C4-2B (cell line): ENCODE measurements at regions not wholly inside any gene's neighbourhood (a gene's known extent, or its start where the extent isn't known, plus 50 kb on each side); places are given as distances from the start of the nearest gene placed in this dataset.

Experiments
- H3K27ac ChIP-seq: fragments of 450-650 bp; 2 replicates; pipeline ENCODE4 v1.5.1; 2017
- ZFX ChIP-seq: fragments of 450-650 bp; IDR thresholded peaks from 2 replicates; pipeline ENCODE4 v1.6.1; 2017
- TF ChIP-seq, protein P1 (sequence below): fragments of 450-650 bp; conservative IDR thresholded peaks from 2 replicates; pipeline ENCODE4 v1.5.1; 2017; ENCODE audit warnings: mild to moderate bottlenecking

- no peak for TF ChIP-seq ZFX
- TF ChIP-seq, protein P1, sequence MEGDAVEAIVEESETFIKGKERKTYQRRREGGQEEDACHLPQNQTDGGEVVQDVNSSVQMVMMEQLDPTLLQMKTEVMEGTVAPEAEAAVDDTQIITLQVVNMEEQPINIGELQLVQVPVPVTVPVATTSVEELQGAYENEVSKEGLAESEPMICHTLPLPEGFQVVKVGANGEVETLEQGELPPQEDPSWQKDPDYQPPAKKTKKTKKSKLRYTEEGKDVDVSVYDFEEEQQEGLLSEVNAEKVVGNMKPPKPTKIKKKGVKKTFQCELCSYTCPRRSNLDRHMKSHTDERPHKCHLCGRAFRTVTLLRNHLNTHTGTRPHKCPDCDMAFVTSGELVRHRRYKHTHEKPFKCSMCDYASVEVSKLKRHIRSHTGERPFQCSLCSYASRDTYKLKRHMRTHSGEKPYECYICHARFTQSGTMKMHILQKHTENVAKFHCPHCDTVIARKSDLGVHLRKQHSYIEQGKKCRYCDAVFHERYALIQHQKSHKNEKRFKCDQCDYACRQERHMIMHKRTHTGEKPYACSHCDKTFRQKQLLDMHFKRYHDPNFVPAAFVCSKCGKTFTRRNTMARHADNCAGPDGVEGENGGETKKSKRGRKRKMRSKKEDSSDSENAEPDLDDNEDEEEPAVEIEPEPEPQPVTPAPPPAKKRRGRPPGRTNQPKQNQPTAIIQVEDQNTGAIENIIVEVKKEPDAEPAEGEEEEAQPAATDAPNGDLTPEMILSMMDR, result no peak
- H3K27ac ChIP-seq, result no peak overlapping the region
Observed at GRCh38 chr2:172334988-172335387, 92.4 kb upstream of the ITGA6 start.

DNA sequence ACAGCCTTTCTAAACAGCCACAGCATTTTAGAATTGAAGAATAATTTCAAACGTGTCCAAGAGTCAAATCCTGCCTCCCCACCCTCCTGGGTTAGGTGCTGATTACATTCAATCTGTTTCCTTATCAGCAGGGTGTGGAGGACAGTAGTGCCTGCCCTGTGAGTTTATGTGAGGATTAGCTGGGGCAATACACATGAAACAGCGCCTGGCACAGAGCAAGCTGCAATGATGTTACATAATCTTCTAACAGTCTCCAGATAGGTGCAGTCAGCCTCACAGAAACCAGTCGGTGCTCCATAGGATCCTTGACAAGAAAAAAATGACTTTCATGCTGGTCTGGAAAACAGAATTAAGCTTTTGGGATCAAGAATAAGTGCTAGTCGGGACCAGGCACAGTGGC is 91.7 kb upstream of the ITGA6 start:
- TF ChIP-seq, protein P1, result no peak
- no peak for TF ChIP-seq ZFX
- no peak overlapping the region for H3K27ac ChIP-seq

GRCh38 chr2:172336681-172337080 is 90.7 kb upstream of the ITGA6 start:
- TF ChIP-seq, protein P1, result no peak
- no peak for TF ChIP-seq ZFX
- H3K27ac ChIP-seq, result no peak overlapping the region

GRCh38 chr2:172339371-172340010 is 87.9 kb upstream of the ITGA6 start:
- H3K27ac ChIP-seq, result no peak overlapping the region
- TF ChIP-seq ZFX, result no peak
- TF ChIP-seq, protein P1, result no peak

- H3K27ac ChIP-seq, result no peak overlapping the region
- no peak for TF ChIP-seq ZFX
- TF ChIP-seq, protein P1, result no peak
Observed at GRCh38 chr2:172340394-172340793, 87.0 kb upstream of the ITGA6 start.

DNA sequence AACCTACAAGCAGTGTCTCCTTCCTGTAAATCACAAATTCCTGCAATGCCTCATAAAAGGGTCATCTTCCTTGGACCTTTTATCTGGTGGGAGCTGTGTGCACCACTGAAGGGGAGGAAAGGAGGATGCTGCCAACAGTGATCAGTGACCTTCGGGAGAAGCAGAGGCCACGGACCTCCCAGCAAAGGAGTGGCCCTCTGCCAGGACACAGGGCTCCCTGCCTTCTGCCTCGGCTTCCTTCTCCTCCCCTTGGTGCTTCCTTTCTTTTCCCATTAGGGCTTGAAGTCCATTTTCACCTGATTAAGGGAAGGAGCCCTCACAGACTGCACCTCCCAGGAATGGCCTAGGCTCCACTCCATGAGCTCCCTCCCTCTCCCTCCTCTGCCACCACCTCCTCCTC is 85.3 kb upstream of the ITGA6 start:
- TF ChIP-seq ZFX, result no peak
- TF ChIP-seq, protein P1, result no peak
- no peak overlapping the region for H3K27ac ChIP-seq

GRCh38 chr2:172342611-172343010 is 84.8 kb upstream of the ITGA6 start:
- no peak for TF ChIP-seq ZFX
- TF ChIP-seq, protein P1, result no peak
- no peak overlapping the region for H3K27ac ChIP-seq
